ENCODE measurements at regions not wholly inside any gene's neighbourhood (a gene's known extent, or its start where the extent isn't known, plus 50 kb on each side); places are given as distances from the start of the nearest gene placed in this dataset.

DNA sequence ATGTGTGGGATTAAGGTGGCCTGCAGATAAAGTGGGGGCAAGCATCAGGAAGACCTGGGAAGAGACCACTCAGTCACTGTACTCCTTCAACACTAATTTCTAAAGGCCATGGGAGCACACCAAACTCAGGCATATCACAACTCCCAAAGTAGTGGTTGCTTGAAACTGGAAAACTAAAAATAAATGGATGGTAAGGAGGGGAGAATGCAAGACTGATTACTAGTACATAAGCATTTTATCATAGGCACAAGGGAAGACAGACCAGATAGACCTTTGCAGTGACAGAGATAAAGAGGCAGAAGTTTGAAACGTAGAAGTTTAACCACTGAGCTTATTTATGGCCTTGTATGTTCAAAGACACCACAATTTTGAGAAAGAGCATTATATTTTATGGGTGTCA is 1098.1 kb upstream of the CELF4 start:
- no peak for DNase-seq (ENCODE audit: extremely low spot score)
- CTCF ChIA-PET = no interaction called here
- POLR2A ChIA-PET = no interaction called here
- TF ChIP-seq FOXM1 (IDR thresholded peaks at IDR 0.05; ENCODE audit: borderline replicate concordance) = no peak
- no peak for TF ChIP-seq TARDBP (IDR thresholded peaks at IDR 0.05)
- TF ChIP-seq FOXK2 (IDR thresholded peaks at IDR 0.05) = no peak
- no peak for TF ChIP-seq ELF4 (IDR thresholded peaks at IDR 0.05)
- no peak for TF ChIP-seq HDGF (IDR thresholded peaks at IDR 0.05; ENCODE audit: borderline replicate concordance)
- no peak for TF ChIP-seq ARNT (IDR thresholded peaks at IDR 0.05)

DNA sequence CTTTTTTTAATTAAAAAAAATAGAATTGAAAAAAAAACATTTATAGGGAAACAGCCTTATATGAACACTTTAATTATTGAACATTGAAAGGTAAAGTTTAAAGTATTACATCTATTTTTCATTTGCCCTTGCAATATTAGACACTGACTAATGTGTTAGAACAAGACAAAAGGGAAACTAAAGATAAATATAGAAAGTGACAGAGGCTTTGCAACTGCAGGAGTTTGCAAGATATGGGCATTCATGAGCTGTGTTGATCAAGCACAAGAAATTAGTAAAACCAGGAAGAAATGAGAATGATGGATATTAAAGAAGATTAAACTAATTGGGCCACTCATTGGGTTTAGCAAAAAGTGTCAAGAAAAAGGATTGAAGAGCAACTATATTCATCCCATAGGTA is 1097.7 kb upstream of the CELF4 start:
- DNase-seq (ENCODE audit: extremely low spot score) = no peak
- POLR2A ChIA-PET = no interaction called here
- TF ChIP-seq, protein P1, sequence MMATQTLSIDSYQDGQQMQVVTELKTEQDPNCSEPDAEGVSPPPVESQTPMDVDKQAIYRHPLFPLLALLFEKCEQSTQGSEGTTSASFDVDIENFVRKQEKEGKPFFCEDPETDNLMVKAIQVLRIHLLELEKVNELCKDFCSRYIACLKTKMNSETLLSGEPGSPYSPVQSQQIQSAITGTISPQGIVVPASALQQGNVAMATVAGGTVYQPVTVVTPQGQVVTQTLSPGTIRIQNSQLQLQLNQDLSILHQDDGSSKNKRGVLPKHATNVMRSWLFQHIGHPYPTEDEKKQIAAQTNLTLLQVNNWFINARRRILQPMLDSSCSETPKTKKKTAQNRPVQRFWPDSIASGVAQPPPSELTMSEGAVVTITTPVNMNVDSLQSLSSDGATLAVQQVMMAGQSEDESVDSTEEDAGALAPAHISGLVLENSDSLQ (IDR thresholded peaks at IDR 0.05) = no peak
- no peak for TF ChIP-seq FOXA1 (IDR thresholded peaks at IDR 0.05)
- TF ChIP-seq ARNT (IDR thresholded peaks at IDR 0.05) = no peak
- TF ChIP-seq SUZ12 (IDR thresholded peaks at IDR 0.05) = no peak
- TF ChIP-seq FOXM1 (IDR thresholded peaks at IDR 0.05; ENCODE audit: borderline replicate concordance) = no peak
- TF ChIP-seq CTBP1 (IDR thresholded peaks at IDR 0.05; ENCODE audit: borderline replicate concordance) = no peak
- no peak for TF ChIP-seq ELF4 (IDR thresholded peaks at IDR 0.05)
- TF ChIP-seq SP1 (IDR thresholded peaks at IDR 0.05) = no peak
- TF ChIP-seq FOXK2 (IDR thresholded peaks at IDR 0.05) = no peak
- TF ChIP-seq NFRKB (IDR thresholded peaks at IDR 0.05) = no peak
- no peak for TF ChIP-seq BHLHE40 (IDR thresholded peaks at IDR 0.05; ENCODE audit: borderline replicate concordance)
- no peak for TF ChIP-seq ZNF384 (IDR thresholded peaks at IDR 0.05)
- TF ChIP-seq L3MBTL2 (conservative IDR thresholded peaks at IDR 0.05) = no peak
- TF ChIP-seq TARDBP (IDR thresholded peaks at IDR 0.05) = no peak
- no peak for TF ChIP-seq LEF1 (IDR thresholded peaks at IDR 0.05; ENCODE audit: borderline replicate concordance)
- TF ChIP-seq HDGF (IDR thresholded peaks at IDR 0.05; ENCODE audit: borderline replicate concordance) = no peak
- CTCF ChIA-PET = no interaction called here

DNA sequence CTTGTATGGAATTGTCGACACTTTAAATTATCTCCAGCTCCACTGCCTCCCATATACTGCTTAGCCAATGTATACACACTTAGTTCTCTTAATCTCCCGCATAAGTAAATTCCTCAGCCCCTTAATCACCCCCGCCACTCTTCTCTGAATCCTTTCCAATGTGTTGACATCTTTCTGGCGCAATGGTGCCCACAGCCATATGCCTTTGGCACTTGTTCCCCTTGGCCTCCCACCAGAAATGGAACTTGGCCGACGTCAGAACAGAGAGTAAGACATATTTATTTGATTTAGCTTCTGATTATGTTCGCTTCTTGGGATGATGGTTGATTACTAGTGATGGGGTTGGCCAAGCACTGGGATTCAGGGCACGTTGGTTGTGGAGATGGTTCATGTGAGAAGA is 1089.3 kb upstream of the CELF4 start:
- ChIA-PET CTCF (no interaction called here), POLR2A (no interaction called here)
- TF ChIP-seq BHLHE40 (IDR thresholded peaks at IDR 0.05; ENCODE audit: borderline replicate concordance) (no peak), FOXM1 (IDR thresholded peaks at IDR 0.05; ENCODE audit: borderline replicate concordance) (no peak), LEF1 (IDR thresholded peaks at IDR 0.05; ENCODE audit: borderline replicate concordance) (no peak), L3MBTL2 (conservative IDR thresholded peaks at IDR 0.05) (no peak), NFRKB (IDR thresholded peaks at IDR 0.05) (no peak), HDGF (IDR thresholded peaks at IDR 0.05; ENCODE audit: borderline replicate concordance) (no peak), ARNT (IDR thresholded peaks at IDR 0.05) (no peak), CTBP1 (IDR thresholded peaks at IDR 0.05; ENCODE audit: borderline replicate concordance) (no peak), TARDBP (IDR thresholded peaks at IDR 0.05) (no peak), ZNF384 (IDR thresholded peaks at IDR 0.05) (no peak), ELF4 (IDR thresholded peaks at IDR 0.05) (no peak), SP1 (IDR thresholded peaks at IDR 0.05) (no peak), SUZ12 (IDR thresholded peaks at IDR 0.05) (no peak), FOXK2 (IDR thresholded peaks at IDR 0.05) (no peak), FOXA1 (IDR thresholded peaks at IDR 0.05) (no peak)
- TF ChIP-seq, protein P1 (IDR thresholded peaks at IDR 0.05) = no peak
- DNase-seq (ENCODE audit: extremely low spot score) = no peak

DNA sequence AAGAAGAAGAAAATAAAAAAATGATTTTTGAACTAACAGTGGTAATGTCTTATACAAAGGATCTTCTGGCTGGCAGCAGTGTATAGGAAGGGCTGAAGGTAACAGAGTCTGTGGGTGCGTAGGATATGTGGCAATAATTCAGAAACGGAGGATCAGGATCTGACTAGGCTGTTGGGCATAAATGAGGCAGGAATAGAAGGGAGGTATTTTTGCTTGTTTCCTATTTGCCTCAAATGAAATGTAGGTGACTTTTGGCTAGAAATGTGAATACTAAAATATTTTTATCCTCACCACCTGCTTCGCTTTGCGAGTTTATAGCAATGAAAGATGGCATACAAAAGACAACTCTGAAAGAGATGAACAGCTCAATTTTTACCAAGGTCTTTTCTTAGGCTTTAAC is 1086.1 kb upstream of the CELF4 start:
- ChIA-PET POLR2A (no interaction called here), CTCF (interaction anchor here (0.7 kb wide), 1 partner anchor 19 kb away, joined by 3 read pairs; no protein-coding TSS in a partner anchor)
- no peak for TF ChIP-seq FOXM1 (IDR thresholded peaks at IDR 0.05; ENCODE audit: borderline replicate concordance)
- no peak for TF ChIP-seq BHLHE40 (IDR thresholded peaks at IDR 0.05; ENCODE audit: borderline replicate concordance)
- TF ChIP-seq TARDBP (IDR thresholded peaks at IDR 0.05) = no peak
- TF ChIP-seq ZNF384 (IDR thresholded peaks at IDR 0.05) = no peak
- TF ChIP-seq L3MBTL2 (conservative IDR thresholded peaks at IDR 0.05) = no peak
- no peak for TF ChIP-seq ARNT (IDR thresholded peaks at IDR 0.05)
- no peak for TF ChIP-seq CTBP1 (IDR thresholded peaks at IDR 0.05; ENCODE audit: borderline replicate concordance)
- no peak for TF ChIP-seq HDGF (IDR thresholded peaks at IDR 0.05; ENCODE audit: borderline replicate concordance)
- TF ChIP-seq ELF4 (IDR thresholded peaks at IDR 0.05) = no peak
- TF ChIP-seq FOXA1 (IDR thresholded peaks at IDR 0.05) = no peak
- TF ChIP-seq FOXK2 (IDR thresholded peaks at IDR 0.05) = no peak
- no peak for TF ChIP-seq LEF1 (IDR thresholded peaks at IDR 0.05; ENCODE audit: borderline replicate concordance)
- no peak for TF ChIP-seq NFRKB (IDR thresholded peaks at IDR 0.05)
- TF ChIP-seq SP1 (IDR thresholded peaks at IDR 0.05) = no peak
- no peak for TF ChIP-seq SUZ12 (IDR thresholded peaks at IDR 0.05)
- TF ChIP-seq, protein P1 (IDR thresholded peaks at IDR 0.05) = no peak
- DNase-seq (ENCODE audit: extremely low spot score) = no peak

DNA sequence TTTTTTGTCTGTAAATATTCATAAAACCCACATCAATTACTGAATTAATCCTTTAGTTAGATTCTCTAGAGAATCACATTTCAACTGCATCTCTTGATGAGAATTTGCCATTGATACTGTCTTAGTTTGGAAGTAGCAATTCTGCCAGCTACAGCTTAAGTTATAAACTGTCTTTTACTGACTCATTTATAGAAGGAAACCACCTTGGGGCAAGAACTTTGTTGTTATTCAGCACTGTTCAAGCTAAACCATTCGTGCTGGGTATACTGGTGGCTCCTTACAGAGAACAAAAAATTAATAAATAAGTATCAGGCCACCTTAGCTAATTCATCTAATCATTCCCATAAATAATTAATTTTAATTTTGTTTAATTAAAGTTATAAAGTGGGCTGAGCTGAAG is 1082.6 kb upstream of the CELF4 start:
- POLR2A ChIA-PET = no interaction called here
- TF ChIP-seq FOXM1 (IDR thresholded peaks at IDR 0.05; ENCODE audit: borderline replicate concordance) = no peak
- TF ChIP-seq CTBP1 (IDR thresholded peaks at IDR 0.05; ENCODE audit: borderline replicate concordance) = no peak
- TF ChIP-seq SUZ12 (IDR thresholded peaks at IDR 0.05) = no peak
- TF ChIP-seq HDGF (IDR thresholded peaks at IDR 0.05; ENCODE audit: borderline replicate concordance) = no peak
- no peak for TF ChIP-seq FOXK2 (IDR thresholded peaks at IDR 0.05)
- TF ChIP-seq SP1 (IDR thresholded peaks at IDR 0.05) = no peak
- TF ChIP-seq, protein P1 (IDR thresholded peaks at IDR 0.05) = no peak
- no peak for TF ChIP-seq ZNF384 (IDR thresholded peaks at IDR 0.05)
- TF ChIP-seq FOXA1 (IDR thresholded peaks at IDR 0.05) = no peak
- no peak for TF ChIP-seq BHLHE40 (IDR thresholded peaks at IDR 0.05; ENCODE audit: borderline replicate concordance)
- TF ChIP-seq ELF4 (IDR thresholded peaks at IDR 0.05) = no peak
- TF ChIP-seq L3MBTL2 (conservative IDR thresholded peaks at IDR 0.05) = no peak
- no peak for TF ChIP-seq ARNT (IDR thresholded peaks at IDR 0.05)
- no peak for TF ChIP-seq TARDBP (IDR thresholded peaks at IDR 0.05)
- no peak for TF ChIP-seq NFRKB (IDR thresholded peaks at IDR 0.05)
- no peak for TF ChIP-seq LEF1 (IDR thresholded peaks at IDR 0.05; ENCODE audit: borderline replicate concordance)
- DNase-seq (ENCODE audit: extremely low spot score) = no peak
- CTCF ChIA-PET = no interaction called here

Data from HEK293T (cell line).